Loucy (cell line): ENCODE measurements at regions not wholly inside any gene's neighbourhood (a gene's known extent, or its start where the extent isn't known, plus 50 kb on each side); places are given as distances from the start of the nearest gene placed in this dataset.

Source experiments
- H2AFZ ChIP-seq: fragments of 200-600 bp; sonication (generic); 2 replicates; pipeline ENCODE4 v1.6.0; 2016; ENCODE audit warnings: antibody characterized with exemption, mild to moderate bottlenecking, low read length, moderate library complexity
- H3F3A ChIP-seq: fragments of 200-600 bp; 2 replicates; pipeline ENCODE4 v1.6.0; 2016; ENCODE audit warnings: antibody characterized with exemption, low read depth, mild to moderate bottlenecking
- H3K27me3 ChIP-seq: fragments of 200-600 bp; sonication (generic); 2 replicates; pipeline ENCODE4 v1.6.1; 2014; ENCODE audit warnings: low read length, mild to moderate bottlenecking; ENCODE audit not compliant: insufficient read depth, poor library complexity, severe bottlenecking
- H3K36me3 ChIP-seq: fragments of 200-600 bp; sonication (generic); 2 replicates; pipeline ENCODE4 v1.6.1; 2016; ENCODE audit warnings: low read length; ENCODE audit not compliant: insufficient read depth
- H3K4me1 ChIP-seq: fragments of 200-600 bp; sonication (generic); 2 replicates; pipeline ENCODE4 v1.5.1; 2014; ENCODE audit warnings: low read length, mild to moderate bottlenecking; ENCODE audit not compliant: insufficient read depth, poor library complexity, severe bottlenecking
- H3K4me2 ChIP-seq: fragments of 200-600 bp; sonication (generic); 2 replicates; pipeline ENCODE4 v1.6.0; 2014; ENCODE audit warnings: antibody characterized with exemption, low read length, low read depth, mild to moderate bottlenecking; ENCODE audit not compliant: poor library complexity, severe bottlenecking
- H3K4me3 ChIP-seq: fragments of 200-600 bp; sonication (generic); 2 replicates; pipeline ENCODE4 v1.5.1; 2014; ENCODE audit warnings: low read length, mild to moderate bottlenecking, mixed read lengths; ENCODE audit not compliant: poor library complexity, severe bottlenecking
- H3K79me2 ChIP-seq: fragments of 200-600 bp; sonication (generic); 2 replicates; pipeline ENCODE4 v1.6.1; 2014; ENCODE audit warnings: low read length; ENCODE audit not compliant: insufficient read depth
- H3K9ac ChIP-seq: fragments of 200-600 bp; sonication (generic); 2 replicates; pipeline ENCODE4 v1.6.0; 2014; ENCODE audit warnings: mild to moderate bottlenecking, low read depth, low read length, moderate library complexity; ENCODE audit not compliant: poor library complexity, severe bottlenecking
- H3K9me2 ChIP-seq: fragments of 200-600 bp; sonication (generic); replicated peaks from 2 replicates; pipeline ENCODE4 v1.6.1; 2016; ENCODE audit warnings: low read depth, low read length, mixed read lengths
- H3K9me3 ChIP-seq: fragments of 200-600 bp; sonication (generic); 2 replicates; pipeline ENCODE4 v1.6.1; 2014; ENCODE audit warnings: mild to moderate bottlenecking, antibody characterized with exemption, low read length, low read depth; ENCODE audit not compliant: insufficient read depth
- H4K20me1 ChIP-seq: fragments of 200-600 bp; sonication (generic); 2 replicates; pipeline ENCODE4 v1.6.0; 2014; ENCODE audit warnings: antibody characterized with exemption, low read length, mild to moderate bottlenecking; ENCODE audit not compliant: insufficient read depth, poor library complexity, severe bottlenecking
- CTCF ChIP-seq: fragments of 200-600 bp; sonication (generic); conservative IDR thresholded peaks from 2 replicates; pipeline ENCODE4 v1.5.1; 2014; ENCODE audit warnings: mild to moderate bottlenecking, antibody characterized with exemption, low read length
- EZH2phosphoT487 ChIP-seq: fragments of 200-600 bp; IDR thresholded peaks from 2 replicates; pipeline ENCODE4 v1.6.1; 2018; ENCODE audit warnings: antibody characterized with exemption, mild to moderate bottlenecking, moderate library complexity, borderline replicate concordance

GRCh38 chr6:87905101-87905641 lies 142.5 kb upstream of the SPACA1 start:
- Histone ChIP-seq H3K79me2 (no peaks in the 10 kb centered on the region), H3K27me3 (no peaks in the 10 kb centered on the region), H3K4me2 (no peak overlapping the region), H3K4me1 (peaks cover 16% of the 10 kb centered on the region), H3K9me3 (no peaks in the 10 kb centered on the region), H3K9me2 (no peaks in the 10 kb centered on the region), H2AFZ (no peak overlapping the region), H4K20me1 (no peaks in the 10 kb centered on the region), H3K4me3 (no peak overlapping the region), H3F3A (no peaks in the 10 kb centered on the region), H3K9ac (no peak overlapping the region), H3K36me3 (no peaks in the 10 kb centered on the region)
- no peak for TF ChIP-seq EZH2phosphoT487
- no peak for TF ChIP-seq CTCF

- Histone ChIP-seq H3K9me3 (no peaks in the 10 kb centered on the region), H3K27me3 (no peaks in the 10 kb centered on the region), H3K4me3 (no peak overlapping the region), H3K9me2 (no peaks in the 10 kb centered on the region), H2AFZ (no peak overlapping the region), H3K79me2 (no peaks in the 10 kb centered on the region), H3F3A (no peaks in the 10 kb centered on the region), H3K9ac (no peak overlapping the region), H4K20me1 (no peaks in the 10 kb centered on the region), H3K36me3 (no peaks in the 10 kb centered on the region), H3K4me2 (no peak overlapping the region), H3K4me1 (peaks cover 16% of the 10 kb centered on the region)
- no peak for TF ChIP-seq EZH2phosphoT487
- no peak for TF ChIP-seq CTCF
Observed at GRCh38 chr6:87904011-87904410, 143.6 kb upstream of the SPACA1 start.

DNA sequence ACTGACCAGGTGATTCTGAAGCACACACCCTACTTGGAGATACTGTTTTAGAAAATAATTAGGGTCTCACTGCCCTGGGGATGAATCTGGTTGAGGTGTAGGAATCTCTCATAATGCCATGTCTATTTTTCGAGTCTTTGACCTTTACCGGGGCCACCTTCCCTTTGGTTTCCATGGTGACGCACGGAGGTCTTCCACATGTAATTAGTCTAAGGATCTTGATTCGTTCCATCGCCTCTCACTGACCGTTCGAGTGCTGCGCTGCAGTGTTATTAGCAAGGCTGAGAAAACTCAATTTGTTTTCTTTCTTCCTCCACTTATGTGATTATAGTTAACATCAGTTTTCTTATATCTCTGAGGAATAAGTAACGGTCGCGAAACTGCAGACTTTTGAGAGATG lies 144.3 kb upstream of the SPACA1 start:
- Histone ChIP-seq H3F3A (no peaks in the 10 kb centered on the region), H2AFZ (no peak overlapping the region), H3K27me3 (no peaks in the 10 kb centered on the region), H3K4me1 (peaks cover 10% of the 10 kb centered on the region), H3K9me2 (no peaks in the 10 kb centered on the region), H3K9me3 (no peaks in the 10 kb centered on the region), H4K20me1 (no peaks in the 10 kb centered on the region), H3K4me2 (no peak overlapping the region), H3K4me3 (no peak overlapping the region), H3K79me2 (no peaks in the 10 kb centered on the region), H3K36me3 (no peaks in the 10 kb centered on the region), H3K9ac (no peak overlapping the region)
- TF ChIP-seq EZH2phosphoT487 (no peak), CTCF (no peak)
